UCSD-AML1 (cell line): ENCODE measurements at regions not wholly inside any gene's neighbourhood (a gene's known extent, or its start where the extent isn't known, plus 50 kb on each side); places are given as distances from the start of the nearest gene placed in this dataset.
"Not testable (repeated sequence)": the region's sequence is repeated elsewhere in the genome, so short reads cannot be mapped to it uniquely, and the experiment has no call there.

Experiments
- DNase-seq: peaks from one replicate; lab custom pipeline; 2025; ENCODE audit not compliant: unreplicated experiment; lab: John Stamatoyannopoulos, UW

DNA sequence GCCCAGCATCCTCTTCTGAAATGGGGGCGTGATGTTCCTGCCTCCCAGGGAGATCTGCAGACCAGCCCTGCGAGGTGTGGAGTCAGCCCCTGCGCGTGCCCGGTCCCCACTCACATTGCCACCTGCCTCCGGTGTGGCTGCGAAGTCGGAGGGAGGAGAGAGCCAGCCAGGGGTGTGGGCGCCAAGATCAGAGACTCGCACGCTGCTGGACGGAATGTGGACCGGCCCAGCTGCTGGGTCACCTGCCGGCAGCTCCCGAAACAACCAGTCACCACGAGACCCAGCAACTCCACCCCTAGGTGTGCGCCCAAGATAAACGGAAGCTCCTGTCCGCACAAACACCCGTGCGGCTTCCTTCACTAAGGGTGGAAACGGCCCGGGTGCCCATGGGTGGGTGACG, 51.1 kb upstream of the EGFL7 start:
- no peak for DNase-seq

- DNase-seq = no peak
Measured at GRCh38 chr9:136611119-136611518, 51.6 kb upstream of the EGFL7 start.

GRCh38 chr9:136610426-136610825, 52.3 kb upstream of the EGFL7 start:
- DNase-seq = no peak

- no peak for DNase-seq
Measured at GRCh38 chr9:136609838-136610311, 52.8 kb upstream of the EGFL7 start.

- no peak for DNase-seq
Measured at GRCh38 chr9:136609160-136609475, 53.6 kb upstream of the EGFL7 start.

DNA sequence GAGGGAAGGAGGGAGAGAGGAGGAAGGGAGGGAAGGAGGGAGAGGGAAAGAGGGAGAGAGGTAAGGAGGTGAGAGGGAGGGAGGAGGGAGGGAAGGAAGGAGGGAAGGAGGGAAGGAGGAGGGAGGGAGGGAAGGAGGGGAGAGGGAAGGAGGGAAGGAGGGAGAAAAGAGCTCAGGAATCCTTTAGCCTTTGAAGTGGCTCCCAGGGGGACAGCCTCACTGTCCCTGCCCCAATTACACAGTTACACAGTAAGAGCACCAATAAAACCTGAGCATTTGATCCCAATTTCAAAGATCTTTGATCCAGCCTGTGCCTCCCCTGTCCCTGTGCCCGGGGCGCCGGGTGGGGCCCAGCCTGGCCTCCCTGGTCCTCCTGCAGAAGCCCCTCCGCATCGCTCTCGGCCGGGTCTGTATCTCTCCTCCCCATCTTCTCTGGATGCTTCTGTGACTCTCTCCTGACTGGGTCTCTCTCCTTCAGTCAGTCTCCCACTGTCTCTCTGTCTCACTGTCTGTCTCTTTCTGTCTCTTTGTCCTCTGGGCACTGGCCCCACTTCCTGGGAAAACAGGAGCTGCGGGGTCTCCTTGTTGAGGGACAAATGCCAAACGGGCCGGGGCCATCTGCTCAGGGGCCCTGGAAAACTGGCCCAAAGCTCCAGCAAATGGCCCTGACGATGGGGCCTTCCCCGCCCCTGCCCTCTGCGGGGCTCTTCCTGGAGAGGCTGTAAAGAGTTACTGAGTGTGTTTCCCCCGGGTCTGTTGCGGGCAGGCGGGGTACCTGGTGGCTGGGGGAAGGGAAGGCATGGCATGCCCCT, 54.2 kb upstream of the EGFL7 start:
- no peak for DNase-seq

DNA sequence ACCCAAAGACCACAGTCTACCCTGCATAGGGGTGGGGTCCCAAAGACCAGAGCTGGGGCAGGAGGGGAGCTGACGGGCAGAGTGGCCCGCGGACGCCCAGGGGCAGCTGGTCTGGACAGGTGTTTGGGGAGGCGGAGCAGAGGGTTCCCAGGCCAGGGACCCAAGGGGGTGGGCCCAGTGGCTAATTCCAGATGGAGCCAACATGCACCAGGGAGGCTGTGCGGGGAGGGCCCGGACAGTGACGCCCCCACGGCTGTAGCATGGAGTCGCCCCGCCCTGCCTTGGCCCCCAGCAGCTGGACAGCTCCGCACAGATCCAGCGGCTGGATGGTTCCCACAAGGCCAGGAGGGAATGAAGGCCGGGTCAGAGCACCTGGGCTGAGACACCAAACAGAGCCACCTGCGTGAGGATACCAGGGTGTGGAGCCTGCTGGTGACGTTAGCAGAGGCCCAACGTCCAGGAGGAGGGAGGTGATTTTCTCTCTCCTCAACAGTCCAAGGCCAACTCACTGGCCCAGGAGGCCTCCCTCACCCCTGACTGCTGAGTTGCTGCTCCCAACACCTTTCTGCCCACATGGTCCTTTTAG, 55.3 kb upstream of the EGFL7 start:
- no peak for DNase-seq

DNA sequence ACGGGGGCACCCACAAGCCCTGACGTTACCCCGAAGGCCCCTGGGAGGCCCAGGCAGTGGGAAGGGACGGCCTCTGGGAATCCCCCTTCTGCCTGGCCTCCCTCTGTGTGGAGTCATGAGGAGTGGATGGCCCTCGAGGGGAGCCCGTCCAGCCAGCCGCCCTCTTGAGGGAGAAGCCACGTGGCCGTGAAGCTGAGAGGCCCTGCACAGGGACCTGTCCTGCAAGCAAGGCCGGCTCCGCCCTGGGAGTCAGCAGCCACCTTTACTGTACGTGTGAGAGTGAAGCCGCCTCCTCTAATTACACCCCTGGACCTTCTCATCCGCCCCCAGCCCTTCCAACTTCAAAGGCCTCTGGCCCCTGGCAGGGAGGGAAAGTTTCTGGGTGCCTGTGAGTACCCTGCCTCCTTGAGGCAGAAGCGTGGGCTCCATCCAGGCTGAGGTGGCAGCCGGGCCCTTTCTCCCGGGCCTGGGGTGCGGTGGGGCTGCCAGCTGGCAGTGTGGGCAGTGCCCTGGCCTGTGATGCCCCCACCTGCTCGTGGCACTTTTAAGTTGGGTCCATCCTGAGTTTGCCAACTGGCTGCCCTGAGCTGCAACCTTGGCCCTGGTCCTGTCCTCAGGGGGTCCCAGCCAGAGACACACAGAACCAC, 55.9 kb upstream of the EGFL7 start:
- no peak for DNase-seq

- DNase-seq = no peak
Measured at GRCh38 chr9:136605988-136606660, 56.6 kb upstream of the EGFL7 start.

DNA sequence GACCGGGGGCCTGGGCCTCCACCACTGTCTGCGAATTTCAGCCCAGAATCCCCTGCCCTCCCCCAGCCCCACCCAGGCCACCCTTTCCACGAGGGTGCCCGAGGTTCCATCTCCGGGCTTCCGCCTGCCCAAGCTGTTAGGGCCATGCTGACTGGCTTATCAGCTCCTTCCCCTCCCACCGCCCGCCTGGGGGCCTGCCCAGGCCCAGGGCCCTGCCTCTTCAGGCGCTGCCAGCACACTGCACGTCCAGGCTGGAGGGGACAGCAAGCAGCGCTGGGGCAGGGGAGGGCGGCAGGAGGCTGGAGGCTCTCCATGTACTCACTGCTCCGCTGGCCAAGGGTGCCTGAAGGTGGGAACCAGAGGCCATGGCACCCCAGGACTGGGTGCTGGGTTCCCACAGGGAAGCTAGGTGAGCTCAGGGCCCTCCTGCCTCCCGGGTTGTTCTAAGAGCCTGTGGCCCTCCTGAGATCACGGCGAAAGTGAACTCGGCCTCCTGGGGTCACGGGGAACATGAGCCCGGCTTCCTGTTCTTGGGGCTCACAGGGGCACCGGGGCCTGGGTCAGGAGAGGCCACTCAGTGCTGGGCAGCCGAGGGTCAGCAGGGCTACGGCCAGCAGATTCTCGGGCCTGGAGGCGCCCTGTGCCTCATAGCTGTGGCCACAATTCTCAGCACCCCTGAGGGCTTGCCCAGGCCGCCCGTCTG, 57.7 kb upstream of the EGFL7 start:
- peak; percentile 35 for DNase-seq

DNA sequence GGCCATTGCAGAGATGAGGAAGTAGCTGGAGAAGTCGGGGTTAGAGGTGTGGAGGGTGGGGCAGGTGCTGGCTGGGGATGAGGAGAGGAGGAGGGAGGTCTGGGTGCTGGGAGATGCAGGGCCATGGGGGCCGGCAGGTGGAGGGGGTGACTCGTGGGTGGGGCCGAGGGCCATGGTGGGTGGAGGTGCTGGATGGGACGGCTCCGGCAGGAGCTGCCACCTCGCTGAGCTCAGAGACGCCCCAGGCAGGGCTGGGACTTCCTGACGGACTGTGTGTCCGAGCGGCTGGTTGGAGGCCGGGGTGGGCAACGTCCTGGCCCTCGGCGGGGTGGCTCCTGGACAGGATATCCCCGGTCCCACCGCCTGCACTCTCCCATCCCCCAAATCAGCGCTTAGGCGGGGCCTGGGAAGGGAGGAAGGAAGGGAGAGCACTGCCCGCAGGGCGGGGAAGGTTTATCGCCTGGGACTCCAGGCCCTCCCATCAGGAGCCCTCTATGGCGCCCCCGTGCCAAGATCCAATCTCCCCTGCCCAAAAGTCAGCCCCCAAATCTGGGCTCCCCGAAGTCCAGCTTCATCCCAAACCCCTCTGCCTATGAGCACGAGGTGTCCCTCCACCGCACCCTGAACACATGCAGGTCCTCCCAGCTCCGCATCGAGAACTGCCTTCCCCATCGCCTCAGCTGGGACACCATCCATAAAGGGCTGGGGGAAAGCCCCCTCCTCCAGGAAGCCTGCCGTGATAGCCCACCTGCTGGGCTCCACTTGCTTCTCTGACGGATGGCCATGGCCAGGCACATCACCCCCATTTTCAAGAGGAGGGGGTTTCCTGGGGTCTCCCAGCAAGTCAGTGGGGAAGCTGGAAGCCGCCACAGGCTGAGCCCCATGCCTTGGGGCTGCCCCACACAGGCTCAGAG, 58.3 kb upstream of the NOTCH1 start:
- peak; percentile 55 for DNase-seq

DNA sequence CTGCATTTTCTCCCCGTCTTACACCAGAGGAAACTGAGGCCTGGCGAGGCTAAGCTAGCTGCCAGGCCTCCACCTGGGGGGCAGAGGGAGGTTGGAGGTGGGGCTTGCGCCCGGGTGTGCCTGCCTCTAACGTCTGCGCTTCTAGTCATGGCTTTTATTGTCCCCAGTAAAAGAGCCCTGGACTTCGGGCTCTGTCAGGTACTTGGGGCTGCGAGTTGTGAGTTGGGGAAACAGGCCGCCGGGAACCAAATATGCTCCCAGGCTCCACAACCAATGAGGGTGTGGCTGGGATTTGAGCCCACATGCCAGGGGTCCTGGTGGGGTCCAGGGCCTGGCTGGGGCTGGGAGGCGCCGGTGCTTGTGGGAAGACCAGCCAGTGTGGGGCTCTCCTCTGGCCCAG, 57.4 kb upstream of the NOTCH1 start:
- DNase-seq = no peak

DNA sequence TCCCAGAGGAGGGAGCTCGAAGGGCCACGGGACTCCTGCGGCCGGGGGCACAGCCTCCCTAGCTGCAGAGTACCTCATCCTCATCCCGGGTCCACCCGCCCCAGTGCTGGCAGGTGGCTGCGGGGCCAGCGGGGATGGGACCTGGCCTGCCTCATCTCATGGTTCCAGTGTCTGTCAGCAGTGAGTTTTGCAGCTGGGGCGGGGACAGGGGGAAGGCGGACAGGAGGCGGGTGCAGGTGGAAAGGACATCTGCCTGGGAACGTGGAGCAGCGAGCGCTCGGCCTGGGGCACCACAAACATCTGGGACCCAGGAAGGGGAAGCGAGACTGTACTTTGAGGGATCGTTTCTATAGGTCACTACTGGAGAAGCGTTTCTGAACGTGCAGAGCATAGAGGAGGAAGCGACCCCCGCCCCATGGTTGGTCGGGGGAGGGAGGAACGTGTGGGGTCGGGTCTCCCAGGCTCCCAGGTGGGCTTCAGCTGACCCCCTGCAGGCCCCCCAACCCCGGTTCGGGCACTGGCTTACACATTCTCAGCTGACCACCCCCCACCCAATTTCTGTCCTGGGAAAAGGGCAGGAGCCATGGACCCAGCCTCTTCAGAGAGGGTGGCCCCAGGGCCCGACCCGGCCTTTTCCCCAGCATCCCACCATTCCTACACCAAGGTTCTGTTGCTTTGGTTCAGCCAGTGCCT, 56.5 kb upstream of the NOTCH1 start:
- DNase-seq = no peak

GRCh38 chr9:136601250-136601973, 55.6 kb upstream of the NOTCH1 start:
- not testable (repeated sequence) for DNase-seq

DNA sequence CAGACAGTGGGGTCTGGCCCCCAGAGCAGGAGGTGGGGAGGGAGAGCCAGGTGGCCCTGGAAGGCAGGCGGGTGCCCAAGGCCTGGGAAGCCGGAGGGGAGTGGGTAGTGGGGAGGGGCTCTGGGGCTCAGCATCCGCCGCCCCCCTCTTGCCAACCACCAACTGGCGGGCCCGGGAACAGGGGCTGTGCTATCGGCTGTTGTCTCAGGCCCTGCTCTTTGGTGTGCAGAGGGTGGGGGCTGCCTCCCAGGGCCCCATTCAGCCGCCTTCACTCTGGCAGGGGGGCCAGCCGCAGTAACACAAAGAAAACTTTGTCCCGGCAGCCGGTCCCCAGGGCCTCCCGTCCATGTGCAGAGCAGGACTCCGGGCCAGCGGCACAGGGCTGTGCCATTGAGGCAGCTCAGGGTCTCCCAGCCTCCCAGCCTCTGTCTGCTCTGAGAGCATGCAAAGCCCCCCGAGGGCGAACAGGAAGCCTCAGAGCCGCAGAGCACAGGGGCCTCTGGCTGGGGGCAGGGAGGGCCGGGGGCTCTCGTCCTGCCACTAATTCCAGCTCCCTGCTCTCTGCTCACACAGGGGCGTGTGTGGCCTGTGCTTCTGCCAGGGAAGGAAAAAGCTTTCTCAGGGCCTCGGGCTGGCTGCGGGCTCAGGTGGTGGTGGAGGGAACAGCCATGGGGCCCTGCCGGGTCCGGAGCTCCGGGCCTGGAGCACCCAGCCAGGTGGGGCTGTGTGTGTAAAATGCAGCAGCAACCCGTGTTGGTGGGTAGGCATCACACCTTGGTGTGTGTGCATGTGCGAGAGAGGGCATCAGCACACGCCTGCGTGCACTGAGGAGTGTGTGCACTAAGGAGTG, 54.2 kb upstream of the NOTCH1 start:
- no peak for DNase-seq

- no peak for DNase-seq
Measured at GRCh38 chr9:136599074-136599531, 53.3 kb upstream of the NOTCH1 start.

- not testable (repeated sequence) for DNase-seq
Measured at GRCh38 chr9:136598390-136599073, 52.7 kb upstream of the NOTCH1 start.
